HG02970 (cell line): ENCODE measurements at regions not wholly inside any gene's neighbourhood (a gene's known extent, or its start where the extent isn't known, plus 50 kb on each side); places are given as distances from the start of the nearest gene placed in this dataset.

Source experiments
- ATAC-seq: cut with Tn5 transposase; IDR thresholded peaks from one replicate; pipeline ENCODE4 v1.9.1; 2021; ENCODE audit warnings: mild to moderate bottlenecking, moderate library complexity, moderate number of reproducible peaks; ENCODE audit not compliant: unreplicated experiment, low FRiP score

- ATAC-seq: no peak
These were observed 102.9 kb downstream of the C9orf152 start for GRCh38 chr9:110105107-110105506.

DNA sequence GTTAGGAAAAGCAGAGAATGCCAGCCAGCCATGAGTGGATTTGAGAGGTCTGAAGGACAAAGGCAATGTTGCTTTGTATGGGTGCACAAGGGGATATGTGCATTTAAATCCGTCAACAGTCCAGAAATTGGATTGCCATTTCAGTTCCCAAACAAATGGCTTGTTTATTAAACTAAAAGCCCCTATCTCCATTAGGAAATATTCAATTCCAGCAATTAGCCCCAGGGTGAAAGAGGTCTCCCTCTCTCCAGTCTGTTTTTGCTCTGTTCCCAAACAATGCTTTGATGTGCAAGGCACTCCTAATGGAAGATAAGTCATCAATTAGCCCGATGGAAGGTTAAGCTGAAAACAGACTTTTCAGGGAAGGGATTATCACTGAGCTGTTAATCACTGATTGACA is 101.3 kb downstream of the C9orf152 start:
- no peak for ATAC-seq

DNA sequence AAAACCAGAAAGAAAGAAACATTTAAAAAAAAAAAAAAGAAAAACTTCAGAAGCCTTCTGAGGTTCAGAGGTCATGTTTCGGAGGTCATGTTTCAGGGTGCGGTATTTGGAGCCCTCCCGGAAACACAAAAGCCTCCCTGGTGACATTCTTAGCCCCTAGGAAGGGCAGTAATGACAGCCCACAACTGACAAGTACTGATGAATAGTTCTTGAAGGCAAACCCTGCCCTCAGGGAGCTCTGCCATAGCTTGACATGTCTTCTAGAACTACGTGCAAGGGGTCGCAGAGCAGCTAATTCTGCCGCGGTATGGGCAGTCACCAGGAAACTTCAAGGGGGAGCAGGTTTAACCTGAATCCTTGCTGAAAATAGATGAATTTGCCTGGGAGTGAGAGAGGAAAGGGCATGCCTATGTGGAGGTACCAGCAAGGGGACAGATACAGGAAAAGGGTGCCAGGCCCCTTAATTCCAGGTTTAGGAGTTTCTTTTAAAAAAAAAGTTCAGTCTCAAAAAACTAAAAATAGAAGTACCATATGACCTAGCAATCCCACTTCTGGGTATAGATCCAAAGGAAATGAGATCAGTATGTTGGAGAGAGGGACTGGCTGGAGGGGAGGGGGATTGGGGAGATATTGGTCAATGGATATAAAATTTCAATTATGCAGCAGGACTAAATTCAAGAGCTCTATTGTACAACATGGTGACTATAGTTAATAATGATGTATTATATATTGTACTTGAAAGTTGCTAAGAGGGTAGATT is 98.4 kb downstream of the C9orf152 start:
- ATAC-seq: no peak

- no peak for ATAC-seq
These were observed 97.8 kb downstream of the C9orf152 start for GRCh38 chr9:110110154-110110553.

DNA sequence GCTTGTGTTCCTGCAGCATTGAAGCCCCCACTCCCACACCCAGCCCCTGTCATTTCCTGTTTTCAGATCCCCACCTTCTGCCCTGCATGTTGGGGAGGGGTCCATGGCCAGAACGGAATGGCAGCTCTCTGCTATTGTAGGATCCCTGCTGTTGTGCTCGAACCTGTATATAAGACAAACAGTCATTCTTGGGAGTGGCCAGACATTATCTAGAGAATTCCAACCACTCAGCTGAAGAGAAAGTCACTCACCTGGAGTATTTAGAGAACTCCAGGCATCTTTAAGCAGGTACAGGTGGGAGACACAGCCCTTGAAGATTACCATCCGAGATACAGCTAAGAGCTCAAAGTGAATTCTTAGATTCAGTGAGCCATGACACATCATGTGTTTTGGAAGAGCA is 96.1 kb downstream of the C9orf152 start:
- no peak for ATAC-seq

- ATAC-seq: no peak
These were observed 95.2 kb downstream of the C9orf152 start for GRCh38 chr9:110112792-110113191.

DNA sequence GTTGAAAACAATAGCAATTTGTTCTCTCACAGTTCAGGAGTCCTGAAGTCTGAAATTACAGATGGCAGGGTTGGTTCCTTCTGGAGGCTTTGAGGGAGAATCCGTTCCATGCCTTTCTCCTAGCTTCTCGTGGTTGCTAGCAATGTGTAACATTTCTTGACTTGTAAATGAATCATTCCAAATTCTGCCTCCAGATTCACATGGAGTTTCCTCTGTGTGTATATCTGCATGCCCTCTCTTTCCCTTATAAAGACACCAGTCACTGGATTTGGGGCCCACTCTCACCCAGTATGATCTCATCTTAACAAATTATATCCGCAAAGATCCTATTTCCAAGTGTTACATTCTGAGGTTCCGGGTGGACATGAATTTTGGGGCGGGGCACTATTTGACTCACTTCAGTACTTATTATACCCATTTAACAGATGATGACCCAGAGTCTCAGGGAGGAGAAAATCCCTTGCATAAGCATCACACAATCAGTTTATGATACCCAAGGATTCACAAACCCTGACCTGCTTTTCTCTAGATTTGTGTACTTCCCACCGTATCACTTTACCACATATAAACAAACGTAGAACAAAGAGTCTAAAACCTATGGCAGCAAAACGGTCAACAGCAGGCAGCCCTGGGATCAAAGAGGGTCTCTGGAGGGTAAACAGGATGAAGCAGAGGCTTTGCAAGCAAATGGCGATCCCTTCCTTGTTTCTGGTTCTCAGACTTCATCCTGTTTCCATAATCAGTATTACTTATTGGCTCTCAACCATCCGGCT is 93.7 kb downstream of the C9orf152 start:
- no peak for ATAC-seq

DNA sequence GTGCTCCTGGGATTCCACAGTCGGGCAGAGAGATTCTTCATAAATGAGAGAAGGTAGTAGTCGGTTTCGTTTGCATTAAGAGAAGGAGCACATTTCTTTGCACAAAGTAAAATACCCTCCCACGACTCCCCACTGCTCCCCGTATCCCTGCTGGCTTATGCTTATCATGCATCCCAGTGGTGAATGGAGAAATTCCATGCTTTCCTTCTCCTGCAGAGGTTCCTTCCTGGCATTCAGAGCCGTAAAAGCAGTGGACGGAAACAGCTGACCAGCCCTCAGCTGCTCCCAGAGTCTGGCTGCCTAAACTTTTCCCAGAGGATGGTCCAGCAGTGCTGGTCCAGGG is 93.1 kb downstream of the C9orf152 start:
- ATAC-seq: no peak

- ATAC-seq: no peak
These were observed 92.6 kb downstream of the C9orf152 start for GRCh38 chr9:110115341-110115820.

- no peak for ATAC-seq
These were observed 92.0 kb downstream of the C9orf152 start for GRCh38 chr9:110115826-110116542.

DNA sequence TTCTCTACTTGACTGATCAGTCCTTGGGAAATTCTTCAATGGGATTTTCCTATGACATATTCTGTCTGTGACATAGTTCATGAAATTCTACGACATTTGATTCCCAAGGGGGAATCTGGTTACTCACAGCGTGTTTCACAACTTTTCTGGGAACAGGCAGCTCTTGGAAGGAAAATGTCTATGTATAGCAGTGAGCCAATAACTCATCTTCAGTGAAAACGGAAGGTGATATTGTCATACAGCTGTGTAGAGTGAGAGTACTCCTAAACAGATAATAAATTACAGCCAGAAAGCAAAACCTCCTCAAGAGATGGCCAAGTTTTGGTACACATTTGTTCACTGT is 91.4 kb downstream of the C9orf152 start:
- ATAC-seq: no peak

- no peak for ATAC-seq
These were observed 86.8 kb downstream of the C9orf152 start for GRCh38 chr9:110121170-110121569.

DNA sequence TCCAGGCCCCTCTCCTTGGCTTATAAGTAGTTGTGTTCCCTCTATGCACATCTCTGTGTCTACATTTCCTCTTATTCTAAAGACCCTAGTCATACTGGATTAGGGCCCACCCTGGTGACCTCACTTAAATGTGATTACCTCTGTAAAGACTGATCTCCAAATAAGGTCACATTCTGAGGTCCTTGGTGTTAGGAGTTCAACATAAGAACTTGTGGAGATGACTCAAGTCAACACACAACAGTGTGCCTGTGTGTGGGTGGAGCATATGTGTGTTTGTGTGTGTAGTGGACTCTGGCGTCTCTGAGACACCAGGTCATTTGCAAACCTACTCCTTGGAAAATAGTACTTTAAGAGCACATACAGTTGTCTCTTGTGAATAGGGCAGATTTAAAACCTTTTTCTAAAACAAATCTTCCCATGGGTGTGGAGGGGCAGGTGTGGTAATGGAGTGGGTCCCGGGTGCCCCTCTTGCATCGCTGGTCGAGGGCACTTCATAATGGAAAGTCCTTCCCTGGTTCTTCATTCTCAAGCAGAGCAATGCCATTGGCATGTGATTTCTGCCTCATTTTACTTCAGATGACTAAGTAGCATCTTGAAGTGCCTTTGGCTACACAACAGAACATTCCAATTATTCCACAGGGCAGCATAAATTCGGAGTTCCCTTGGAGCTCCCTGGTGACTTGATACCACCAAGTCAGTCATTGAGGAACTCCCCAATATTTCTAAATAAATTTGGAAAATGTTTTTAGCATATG is 84.4 kb downstream of the C9orf152 start:
- no peak for ATAC-seq

GRCh38 chr9:110124439-110124838 is 83.5 kb downstream of the C9orf152 start:
- no peak for ATAC-seq

DNA sequence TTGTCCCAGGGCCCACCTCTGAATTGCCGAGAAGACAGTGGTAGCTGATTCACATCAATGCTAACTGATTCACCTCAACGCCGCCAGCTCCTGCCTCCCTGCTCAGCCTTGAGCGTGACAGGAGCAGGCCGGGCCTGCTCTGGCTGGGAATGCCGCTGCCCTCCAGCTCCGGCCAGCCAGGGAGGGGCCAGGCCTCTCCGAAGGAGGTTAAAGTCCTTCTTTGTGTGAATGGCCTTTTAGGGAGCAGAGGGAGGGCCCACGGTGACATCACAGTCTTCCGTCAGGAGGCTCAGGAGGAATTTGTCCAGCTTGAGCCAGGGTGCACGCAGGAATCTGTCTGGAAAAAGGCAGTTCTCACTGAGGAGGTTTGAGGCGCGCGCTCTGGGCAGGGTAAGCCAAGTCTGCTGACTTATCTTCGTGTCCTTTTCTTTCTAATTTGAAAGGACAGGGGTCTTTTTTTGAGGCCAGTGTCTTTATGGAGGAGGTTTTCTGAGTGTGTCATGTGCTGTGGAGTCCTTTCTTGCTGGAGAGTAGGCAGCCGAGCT is 82.7 kb downstream of the C9orf152 start:
- no peak for ATAC-seq

- no peak for ATAC-seq
These were observed 82.1 kb downstream of the C9orf152 start for GRCh38 chr9:110125763-110126351.

- ATAC-seq: no peak
These were observed 81.4 kb downstream of the C9orf152 start for GRCh38 chr9:110126499-110126941.

DNA sequence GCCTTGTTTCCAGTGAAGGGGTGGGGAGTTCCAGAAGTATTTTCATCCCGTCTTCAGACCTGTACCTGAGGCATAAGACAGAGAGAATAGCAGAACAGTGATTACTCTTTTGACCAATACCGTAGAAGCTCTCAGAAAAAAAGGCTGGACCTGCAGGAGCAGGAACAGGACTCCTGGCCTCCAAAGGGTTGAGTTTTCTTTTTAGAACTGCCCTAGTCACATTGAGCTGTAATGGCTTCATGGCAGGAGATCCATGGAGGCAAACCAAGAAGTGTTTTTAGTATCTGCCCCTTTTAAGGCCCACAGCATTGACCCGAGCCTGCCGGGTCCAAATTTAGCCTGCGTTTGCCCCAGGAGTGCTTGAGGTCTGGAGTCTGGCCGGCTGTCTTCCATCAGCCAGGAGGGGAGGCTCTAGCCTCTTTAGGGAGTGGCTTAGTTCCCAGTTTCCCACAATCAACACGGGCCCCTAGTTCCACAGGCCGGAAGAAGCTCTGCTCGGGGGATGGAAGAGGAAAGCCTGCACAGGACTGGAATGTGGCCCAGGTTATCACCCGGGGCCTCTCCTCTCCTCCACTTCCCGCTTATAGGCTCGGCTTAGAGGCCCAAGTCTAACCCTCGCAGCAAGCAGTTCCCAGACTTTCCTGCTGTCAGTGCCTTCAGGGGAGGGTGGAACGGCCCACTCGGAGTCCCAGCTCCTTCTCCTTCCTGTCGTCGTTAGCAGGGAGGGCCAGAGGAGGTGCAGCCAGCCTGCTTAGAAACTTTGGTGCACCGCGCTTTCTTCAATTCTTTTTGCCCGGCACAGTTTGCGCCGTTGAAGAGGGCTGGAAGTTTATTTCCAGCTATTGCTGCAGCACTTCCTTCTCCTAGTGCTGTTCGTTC is 80.7 kb downstream of the C9orf152 start:
- no peak for ATAC-seq
